Activated CD8-positive, alpha-beta memory T cell treated with anti-CD3 and anti-CD28 coated beads for 36 hours (primary cell): ENCODE measurements at regions not wholly inside any gene's neighbourhood (a gene's known extent, or its start where the extent isn't known, plus 50 kb on each side); places are given as distances from the start of the nearest gene placed in this dataset.
"Not testable (repeated sequence)": the region's sequence is repeated elsewhere in the genome, so short reads cannot be mapped to it uniquely, and the experiment has no call there.

ENCODE experiments used
- CTCF ChIA-PET: fragments of 350-600 bp; sonication (Branson Sonifier 250); formaldehyde crosslinking; loops from one replicate; lab custom pipeline; 2021; ENCODE audit warnings: antibody characterized with exemption; lab: Charles Lee
- POLR2A ChIA-PET: fragments of 350-600 bp; sonication (Branson Sonifier 250); formaldehyde crosslinking; loops from one replicate; lab custom pipeline; 2021; ENCODE audit warnings: antibody characterized with exemption; lab: Charles Lee

DNA sequence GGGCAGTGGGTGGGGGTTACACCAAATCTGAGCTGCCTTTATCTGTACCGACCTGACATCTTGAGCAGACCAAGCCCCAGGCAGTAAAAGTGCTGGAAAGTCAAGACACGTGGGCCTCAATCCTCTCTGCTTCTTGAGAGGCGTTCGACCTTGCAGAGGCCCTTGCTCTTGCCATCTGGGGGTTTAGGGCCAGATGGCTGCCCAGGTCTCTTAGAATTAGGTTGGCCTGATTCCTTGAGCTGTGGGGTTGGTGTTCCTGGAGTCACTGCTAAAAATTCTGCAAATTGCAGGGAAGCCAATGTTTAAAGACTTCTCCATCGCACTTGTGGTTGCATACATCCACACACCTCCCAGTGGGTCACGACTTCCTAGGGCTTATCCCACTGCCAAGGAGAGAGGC, 238.2 kb upstream of the ASIC2 start:
- ChIA-PET POLR2A (interaction anchor here (0.6 kb wide), 1 partner anchor 237 kb away, joined by 3 read pairs; no protein-coding TSS in a partner anchor), CTCF (no interaction called here)

DNA sequence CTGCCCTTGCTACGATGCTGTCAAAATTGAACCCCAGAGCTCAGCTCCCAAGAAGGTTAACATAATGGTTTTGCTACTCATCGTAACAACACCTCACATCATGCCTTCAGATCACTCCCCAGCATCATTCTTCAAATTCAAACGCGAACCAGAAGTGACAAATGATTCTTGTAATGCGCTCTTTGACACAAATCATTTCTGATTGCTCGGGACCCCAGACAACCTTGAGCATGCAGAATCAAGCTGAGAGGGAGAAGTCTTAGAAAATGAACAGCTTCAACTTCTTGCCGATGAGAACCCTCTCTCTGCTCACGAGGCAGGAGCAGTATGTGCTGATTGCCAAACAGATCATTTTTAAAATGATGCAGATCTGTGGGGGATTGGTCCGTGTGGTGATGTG, 241.0 kb upstream of the ASIC2 start:
- CTCF ChIA-PET: no interaction called here
- POLR2A ChIA-PET: no interaction called here

DNA sequence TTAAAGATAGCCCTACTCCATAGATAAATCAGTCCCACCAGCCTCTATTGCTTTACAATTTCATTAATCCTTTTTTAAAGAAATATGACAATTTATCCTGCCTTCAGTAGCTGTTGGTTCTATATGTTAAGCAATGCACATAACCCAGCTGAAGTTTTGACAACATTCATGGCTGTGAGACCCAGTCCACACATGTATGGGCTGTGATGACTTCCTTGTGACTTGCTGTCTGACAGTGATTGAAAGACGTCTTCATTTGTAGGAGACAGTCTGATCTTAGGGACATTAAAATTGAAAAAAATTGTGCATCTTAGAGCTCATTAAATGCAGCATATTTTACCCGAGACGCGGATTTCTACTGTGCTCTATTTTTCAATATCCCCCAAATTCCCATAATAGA, 252.0 kb upstream of the ASIC2 start:
- ChIA-PET POLR2A (no interaction called here), CTCF (no interaction called here)

DNA sequence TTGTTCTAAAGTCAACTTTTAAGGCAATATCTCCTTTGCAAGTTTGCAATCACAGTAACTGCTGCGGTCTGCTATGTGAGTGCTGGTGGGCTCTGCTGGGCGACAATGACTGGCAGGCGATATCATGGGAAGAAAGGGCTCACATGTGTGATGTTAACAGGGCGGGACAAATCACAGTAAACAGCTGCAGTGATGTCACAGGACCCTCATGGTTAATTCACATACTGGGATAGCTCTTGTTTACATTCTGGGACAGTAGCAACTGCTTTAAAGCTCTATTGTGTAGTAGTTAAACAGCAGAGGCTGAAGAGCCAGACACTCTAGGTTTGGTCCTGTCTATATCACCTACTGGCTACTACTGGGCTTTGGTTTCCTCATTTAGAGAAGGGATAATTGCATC, 257.2 kb upstream of the ASIC2 start:
- POLR2A ChIA-PET: no interaction called here
- CTCF ChIA-PET: no interaction called here

DNA sequence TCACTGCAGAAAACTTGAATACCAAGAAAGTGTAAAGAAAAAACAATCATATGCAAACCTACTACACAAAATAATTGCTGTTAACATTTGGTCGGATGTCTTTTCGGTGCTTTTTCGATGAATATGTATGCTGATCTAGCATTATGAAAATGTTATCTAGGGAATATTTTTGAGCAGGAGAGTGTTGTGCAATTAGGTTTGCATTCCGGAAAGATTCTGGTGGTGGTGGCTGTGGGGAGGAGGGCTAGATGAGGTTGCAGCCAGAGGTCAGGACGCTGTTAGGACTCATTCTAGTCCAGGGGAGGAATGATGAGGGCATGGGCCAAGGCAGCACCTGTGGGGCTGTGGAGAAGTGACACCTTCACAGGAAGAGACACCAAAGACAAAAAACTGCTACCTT, 258.0 kb upstream of the ASIC2 start:
- CTCF ChIA-PET: no interaction called here
- POLR2A ChIA-PET: no interaction called here

DNA sequence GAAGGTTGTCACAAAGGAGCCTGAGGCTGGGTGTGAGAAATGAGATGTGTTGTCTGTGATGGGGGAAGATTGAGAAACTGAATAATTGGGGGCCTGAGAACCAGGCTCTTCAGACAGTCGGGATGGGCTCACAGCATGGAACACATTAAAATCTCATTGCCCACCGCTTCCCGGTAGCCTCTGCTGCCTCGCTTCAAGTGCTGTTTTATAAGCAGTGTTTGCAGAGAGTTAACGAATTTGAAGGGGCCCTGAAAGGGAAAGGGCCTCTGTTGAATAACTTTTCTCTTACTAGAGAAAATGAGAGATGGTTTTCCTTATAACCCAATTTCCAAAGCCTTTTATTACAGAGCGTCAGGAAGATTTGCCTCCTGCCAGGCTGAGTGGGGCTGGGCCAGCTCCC, 258.8 kb upstream of the ASIC2 start:
- CTCF ChIA-PET: no interaction called here
- POLR2A ChIA-PET: no interaction called here

DNA sequence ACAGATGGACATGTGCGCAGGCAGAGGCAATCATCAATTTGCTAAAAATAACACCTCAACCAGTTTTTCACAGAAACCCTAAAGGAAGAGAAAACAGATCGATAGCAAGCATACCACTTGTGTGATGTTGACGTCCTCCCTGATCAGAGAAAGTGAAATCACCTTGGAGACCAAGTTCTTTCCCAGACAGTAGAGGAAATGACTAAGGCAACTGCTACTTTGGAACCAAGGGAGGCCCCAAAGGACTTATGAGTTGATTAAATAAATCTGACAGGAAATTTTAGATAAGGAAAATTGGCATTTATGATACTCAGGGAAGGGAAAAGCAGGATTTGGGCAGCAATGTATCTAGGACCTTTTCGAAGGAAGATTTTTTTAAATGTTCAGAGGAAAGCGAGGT, 267.1 kb upstream of the ASIC2 start:
- ChIA-PET CTCF (no interaction called here), POLR2A (no interaction called here)

DNA sequence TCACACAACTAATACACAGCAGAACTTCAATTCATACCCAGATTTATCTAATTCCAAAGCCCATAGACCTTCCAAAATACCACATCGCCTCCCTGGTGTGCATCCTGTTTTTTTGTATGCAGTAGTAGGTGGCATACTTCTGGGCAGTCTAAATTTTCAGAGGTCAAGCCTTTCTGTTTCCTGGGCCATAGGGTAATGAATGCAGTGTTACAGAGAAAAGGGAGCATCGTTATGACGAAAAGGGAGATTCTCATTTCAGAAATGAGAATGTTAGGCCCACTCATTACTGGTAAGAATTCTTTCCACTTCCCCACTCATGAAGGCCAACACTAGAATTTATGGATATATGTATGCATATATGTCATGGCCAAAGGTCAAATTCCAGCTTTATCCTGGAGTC, 267.8 kb upstream of the ASIC2 start:
- ChIA-PET POLR2A (no interaction called here), CTCF (no interaction called here)

DNA sequence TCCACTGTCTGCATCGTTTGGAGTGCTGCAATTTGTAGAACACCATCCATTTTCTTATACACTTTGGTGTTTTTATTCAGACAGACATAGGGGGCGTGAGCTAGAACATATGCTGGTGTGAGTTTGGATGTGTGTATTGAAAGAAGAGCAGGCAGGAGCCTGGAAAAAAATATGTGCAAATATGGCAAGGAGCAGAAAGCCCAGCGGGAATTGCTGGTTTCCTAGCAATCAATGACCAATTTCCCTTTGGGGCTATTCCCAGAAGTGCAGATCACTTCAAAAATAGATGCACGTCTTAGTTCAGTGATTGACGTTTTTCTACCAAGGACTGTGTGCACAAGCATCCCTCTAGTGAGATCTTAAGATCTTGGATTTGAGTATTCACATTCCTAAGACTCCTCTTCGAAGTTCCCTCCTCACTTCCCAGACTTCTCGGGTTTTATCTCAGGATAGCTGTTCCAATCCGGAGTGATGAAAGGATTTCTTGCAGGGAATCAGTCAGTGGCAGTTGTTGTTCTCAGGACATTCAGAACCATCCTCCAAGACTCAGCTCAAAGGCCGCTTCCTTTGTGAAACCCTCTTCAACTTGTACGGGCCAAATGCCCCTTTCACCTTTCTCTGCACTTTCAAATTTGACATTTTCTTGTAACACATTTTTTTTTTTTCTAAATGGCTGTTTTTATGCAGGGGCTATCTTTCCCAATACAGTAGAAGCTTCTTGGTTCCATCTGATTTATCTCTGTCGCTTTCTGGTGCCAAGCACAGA, 268.7 kb upstream of the ASIC2 start:
- CTCF ChIA-PET: no interaction called here
- POLR2A ChIA-PET: no interaction called here

DNA sequence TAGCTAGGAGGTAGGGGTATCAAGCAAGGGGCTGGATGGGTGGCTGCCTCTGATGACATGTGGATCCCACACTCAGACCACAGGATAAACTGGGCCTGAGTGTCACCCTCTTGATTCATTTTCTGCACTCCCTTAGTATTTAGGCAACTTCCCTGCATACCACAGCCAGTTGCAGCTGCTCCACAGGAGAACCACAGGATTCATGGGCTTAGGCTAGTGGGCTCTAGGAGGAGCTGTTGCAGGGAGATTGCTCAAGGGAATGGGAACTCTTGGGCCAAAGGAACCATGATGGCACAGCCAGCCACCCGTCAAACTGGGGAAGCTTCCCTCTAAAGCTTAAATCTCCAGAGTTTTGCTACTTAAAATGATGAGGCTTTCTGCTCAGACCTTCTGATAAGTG, 269.7 kb upstream of the ASIC2 start:
- CTCF ChIA-PET: no interaction called here
- POLR2A ChIA-PET: no interaction called here

DNA sequence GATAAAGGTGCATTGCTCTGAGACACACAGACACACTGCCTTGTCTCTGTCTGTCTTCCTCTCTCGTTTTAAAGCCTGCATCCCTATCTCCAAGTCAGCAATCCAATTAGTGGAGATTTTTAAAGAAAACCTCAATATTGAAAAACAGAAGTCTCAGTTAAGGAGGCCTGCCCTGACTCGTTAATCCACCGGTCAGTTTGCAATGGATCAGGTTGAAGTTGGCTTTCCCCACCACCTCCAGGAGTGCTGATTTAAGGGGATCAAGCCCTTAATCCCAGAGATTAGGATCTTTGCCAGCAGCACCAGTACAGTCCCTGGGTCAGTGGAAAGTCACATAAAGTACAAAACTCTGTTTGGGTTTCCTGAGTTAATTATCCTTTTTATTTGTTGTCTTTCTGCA, 271.1 kb upstream of the ASIC2 start:
- ChIA-PET POLR2A (no interaction called here), CTCF (no interaction called here)

DNA sequence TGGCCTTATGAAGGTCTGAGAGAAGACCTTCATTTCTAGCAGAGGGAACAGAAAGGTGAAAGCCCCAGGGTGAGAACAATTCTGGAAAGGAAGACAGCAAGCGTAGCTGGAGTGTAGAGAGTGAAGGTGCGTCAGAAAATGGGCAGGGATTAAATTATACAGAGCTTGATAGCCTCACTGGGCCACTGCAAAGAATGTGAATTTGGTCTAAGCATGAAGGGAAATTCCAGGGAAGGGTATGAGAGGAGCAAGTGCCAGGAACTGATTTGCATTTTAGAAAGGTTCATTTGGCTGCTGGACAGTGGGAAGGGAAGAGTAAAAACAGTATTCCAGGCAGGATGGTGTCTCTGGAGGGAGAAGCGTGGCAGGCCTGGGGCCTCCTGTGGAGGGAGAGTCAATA, 274.1 kb upstream of the ASIC2 start:
- ChIA-PET CTCF (no interaction called here), POLR2A (no interaction called here)

DNA sequence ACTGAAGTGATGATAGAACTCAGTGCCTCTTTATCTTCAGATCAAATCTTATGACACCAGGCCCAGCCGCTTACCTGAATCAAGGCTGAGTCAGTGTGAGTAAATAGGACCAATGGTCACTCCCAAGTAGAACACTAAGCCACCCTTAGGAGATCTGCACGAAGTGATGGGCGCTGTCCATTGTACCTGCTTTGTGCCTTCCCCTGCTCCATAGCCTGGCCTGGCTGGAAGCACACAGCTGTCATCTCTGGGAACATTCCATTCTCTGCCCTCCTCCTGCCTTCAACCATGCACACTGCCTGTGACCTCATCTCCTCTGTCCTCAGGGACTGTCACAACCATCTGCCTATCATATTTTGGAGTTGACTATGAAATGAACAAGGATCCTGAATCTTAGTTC, 279.5 kb upstream of the ASIC2 start:
- CTCF ChIA-PET: no interaction called here
- POLR2A ChIA-PET: no interaction called here

DNA sequence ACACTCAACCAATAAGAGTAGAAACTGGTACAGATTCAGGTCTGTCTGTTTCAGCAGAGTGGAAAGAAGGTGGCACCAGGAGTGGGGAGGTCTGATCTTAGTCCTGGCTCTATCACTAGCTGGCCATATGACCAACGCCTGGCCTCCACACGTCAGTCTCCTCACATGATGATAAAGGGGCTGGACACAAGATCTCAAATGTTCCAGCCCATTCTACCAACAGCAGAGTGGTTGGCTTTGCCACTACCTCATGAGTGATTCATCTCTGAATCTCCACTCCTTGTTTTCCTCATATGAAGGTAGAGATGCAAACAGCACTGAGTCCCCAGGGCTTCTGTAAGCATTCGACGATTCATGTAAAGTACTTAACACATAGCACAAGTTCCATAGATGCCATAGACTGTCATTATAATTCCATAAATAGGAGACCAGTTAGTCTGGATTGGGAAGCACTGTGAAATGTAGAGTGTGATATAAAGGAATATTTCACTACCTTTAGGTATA, 281.9 kb upstream of the ASIC2 start:
- CTCF ChIA-PET: no interaction called here
- POLR2A ChIA-PET: no interaction called here

DNA sequence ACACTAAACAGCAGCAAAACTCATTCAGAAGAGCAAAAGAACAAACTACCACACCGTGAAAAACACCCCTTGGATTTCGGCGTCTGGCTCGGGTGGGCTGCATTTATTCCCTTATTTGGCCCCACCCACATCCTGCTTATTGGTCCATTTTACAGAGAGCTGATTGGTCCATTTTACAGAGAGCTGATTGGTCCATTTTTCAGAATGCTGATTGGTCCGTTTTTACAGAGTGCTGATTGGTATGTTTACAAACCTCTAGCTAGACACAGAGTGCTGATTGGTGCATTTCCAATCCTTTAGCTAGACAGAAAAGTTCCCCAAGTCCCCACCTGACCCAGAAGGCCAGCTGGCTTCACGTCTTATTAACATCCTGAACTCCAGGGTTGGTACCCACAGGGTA, 286.6 kb upstream of the ASIC2 start:
- CTCF ChIA-PET, POLR2A ChIA-PET: not testable (repeated sequence)

DNA sequence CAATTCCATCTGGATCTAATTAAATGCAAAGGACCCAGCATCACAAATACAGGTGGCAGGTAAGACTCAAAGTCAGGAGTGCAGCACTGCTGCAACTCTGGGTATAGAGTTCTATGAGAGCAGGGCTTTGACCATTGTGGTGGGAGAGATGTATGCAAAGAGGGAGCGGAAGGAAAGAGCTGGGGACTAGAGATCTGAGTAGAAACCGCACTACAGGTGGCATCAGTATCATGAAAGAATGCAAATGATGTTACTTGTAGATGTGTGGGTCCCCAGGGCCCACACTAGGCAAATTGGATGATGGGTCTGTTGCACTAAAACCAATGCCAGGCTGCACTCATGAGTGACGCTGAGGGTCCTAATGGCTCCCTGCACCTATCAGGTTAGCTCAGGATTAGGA, 287.1 kb upstream of the ASIC2 start:
- ChIA-PET POLR2A (no interaction called here), CTCF (no interaction called here)

DNA sequence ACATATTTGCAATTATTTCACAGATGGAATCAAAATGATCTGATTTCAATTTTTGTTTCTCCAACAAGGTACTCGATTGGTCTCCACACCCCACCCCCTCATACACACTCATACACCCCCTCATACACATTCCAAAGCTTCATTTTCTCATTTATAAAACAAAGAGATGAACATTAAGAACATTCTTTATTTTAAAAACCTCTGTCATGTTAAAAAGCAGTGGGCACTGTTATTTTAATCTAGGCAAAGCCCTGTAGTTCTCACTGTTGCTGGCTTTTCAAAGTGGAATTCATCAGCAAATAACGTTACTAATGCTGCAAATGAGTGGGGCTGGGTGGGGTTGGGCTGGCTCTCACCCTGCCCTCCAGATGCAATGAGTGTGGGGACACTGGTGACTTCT, 289.6 kb upstream of the ASIC2 start:
- ChIA-PET CTCF (no interaction called here), POLR2A (no interaction called here)

DNA sequence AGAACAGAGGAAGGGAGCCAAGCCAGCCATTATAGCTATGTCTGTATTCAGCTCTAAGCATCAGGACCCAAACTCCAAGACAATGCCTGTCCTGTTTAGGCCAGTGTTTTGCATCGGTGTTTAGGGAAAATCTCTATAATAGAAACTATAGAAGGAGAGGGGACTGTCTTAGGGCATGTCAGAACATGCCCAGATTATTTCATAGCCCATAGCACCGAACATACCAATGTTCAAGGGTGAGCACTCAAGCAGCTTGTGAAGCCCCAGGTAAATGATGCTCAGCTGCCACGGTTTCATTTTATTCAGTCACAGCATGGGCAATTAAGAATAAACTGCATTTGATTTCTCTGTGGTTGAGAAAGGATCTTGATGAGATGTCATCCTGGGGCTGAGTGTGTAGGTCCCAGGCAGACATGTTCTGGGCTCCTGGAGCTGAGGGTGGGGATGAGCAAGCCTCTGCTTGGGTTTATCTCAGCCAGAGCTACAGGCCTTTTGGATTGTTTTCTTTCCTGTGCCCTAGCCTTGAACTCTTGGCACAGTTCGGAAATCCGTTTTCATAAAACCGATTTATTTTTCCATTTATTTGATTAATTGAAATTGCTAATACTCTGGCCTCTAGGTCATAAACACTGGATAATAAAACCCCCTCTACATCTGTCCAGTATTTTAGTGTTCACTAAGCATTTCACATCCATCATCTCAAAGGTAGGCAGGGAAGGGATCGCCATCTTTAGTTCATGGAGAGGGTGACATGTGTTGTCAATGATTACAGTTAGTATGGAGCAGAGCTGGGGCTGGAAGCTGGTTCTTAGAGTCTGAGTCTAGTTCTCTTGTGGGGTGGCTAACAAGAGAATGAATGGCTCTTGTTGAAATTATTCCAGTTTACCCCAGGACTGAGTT, 290.7 kb upstream of the ASIC2 start:
- ChIA-PET CTCF (no interaction called here), POLR2A (no interaction called here)

DNA sequence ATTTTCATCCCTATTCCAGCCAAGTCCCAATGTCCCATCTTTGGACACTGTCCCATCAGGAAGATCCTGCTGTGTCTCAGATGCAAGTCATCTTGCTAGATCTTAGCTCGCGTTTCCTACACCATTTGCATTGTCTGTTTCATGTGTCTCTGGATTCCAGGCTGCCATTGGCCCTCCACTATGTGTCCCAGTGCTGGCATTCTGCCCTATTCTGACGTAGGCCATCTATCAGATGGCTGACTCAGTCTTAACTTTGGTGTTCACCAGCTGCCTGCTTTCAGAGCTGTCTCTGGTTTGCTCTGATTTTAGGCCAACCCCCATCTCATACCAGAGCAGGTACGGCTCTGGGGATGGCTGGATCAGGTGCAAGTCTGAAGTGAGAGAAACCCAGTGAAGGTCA, 300.9 kb upstream of the ASIC2 start:
- POLR2A ChIA-PET: no interaction called here
- CTCF ChIA-PET: no interaction called here

DNA sequence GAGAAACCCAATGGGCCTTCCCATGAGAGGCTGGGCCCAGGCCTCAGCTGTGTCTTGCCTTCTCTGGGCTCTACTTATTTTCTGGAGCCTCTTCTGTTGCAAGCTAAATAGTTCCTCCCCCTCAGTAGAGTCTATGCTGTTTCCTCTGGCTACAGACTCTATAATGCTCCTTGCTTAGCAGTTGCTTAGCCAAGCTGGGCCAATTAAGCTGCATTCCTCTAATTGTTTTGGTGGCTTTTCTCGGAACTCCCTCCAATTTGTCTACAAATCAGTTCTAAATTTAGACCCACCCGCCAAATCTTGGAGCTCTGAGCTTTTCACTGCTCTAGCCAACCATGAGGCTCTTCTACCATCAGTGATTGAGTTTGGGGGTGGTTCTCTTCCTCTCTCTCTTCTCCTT, 302.7 kb upstream of the ASIC2 start:
- POLR2A ChIA-PET: no interaction called here
- CTCF ChIA-PET: no interaction called here

DNA sequence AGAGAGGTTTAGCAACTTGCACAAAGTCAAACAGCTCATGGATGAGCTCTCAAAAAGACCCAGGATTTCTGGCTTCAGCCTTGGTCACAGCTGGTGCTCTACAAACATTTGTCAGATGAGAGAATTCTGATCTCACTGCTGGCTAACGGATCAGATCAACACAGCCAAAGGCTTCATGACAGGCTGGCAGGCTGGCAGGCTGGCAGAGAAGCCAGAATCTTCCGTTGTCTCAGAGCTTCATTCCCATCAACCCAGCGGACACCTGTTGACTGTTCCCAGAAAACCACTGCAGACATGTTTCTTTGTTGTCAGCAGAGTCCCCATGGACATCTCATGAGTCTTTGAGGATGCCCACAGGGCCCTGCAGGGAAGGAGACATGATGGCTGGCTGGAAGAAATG, 303.8 kb upstream of the ASIC2 start:
- ChIA-PET CTCF (interaction anchor here (0.6 kb wide), 1 partner anchor 70 kb away, joined by 3 read pairs; no protein-coding TSS in a partner anchor), POLR2A (no interaction called here)
